ENCODE measurements at regions not wholly inside any gene's neighbourhood (a gene's known extent, or its start where the extent isn't known, plus 50 kb on each side); places are given as distances from the start of the nearest gene placed in this dataset.
"Not testable (repeated sequence)": the region's sequence is repeated elsewhere in the genome, so short reads cannot be mapped to it uniquely, and the experiment has no call there.

- H3K9me3 Mint-ChIP-seq (ENCODE audit: low read depth): peaks cover 5% of the 10 kb centered on the region
- H3K27me3 Mint-ChIP-seq: no peaks in the 10 kb centered on the region
- intact Hi-C loops (cut with DNase I, micrococcal nuclease): no loop called here
- H3K36me3 Mint-ChIP-seq (ENCODE audit: low read depth): no peaks in the 10 kb centered on the region
- CTCF ChIA-PET: no interaction called here
- H3K27ac Mint-ChIP-seq: no peak overlapping the region
- POLR2A ChIA-PET: no interaction called here
- no peak overlapping the region for H3K4me3 Mint-ChIP-seq
- DNase-seq (no peak), ATAC-seq (no peak)
- H3K4me1 Mint-ChIP-seq: peaks cover 4% of the 10 kb centered on the region
These were observed 67.9 kb upstream of the ANKRD55 start for GRCh38 chr5:56301069-56301468.

GRCh38 chr5:56299212-56299611, 66.1 kb upstream of the ANKRD55 start:
- Mint-ChIP-seq H3K27ac (no peak overlapping the region), H3K9me3 (ENCODE audit: low read depth) (no peaks in the 10 kb centered on the region), H3K4me3 (no peak overlapping the region), H3K36me3 (ENCODE audit: low read depth) (no peaks in the 10 kb centered on the region), H3K27me3 (no peaks in the 10 kb centered on the region), H3K4me1 (peaks cover 4% of the 10 kb centered on the region)
- ChIA-PET CTCF (no interaction called here), POLR2A (interaction anchor here (0.7 kb wide), 1 partner anchor 25 kb away, joined by 5 read pairs; no protein-coding TSS in a partner anchor)
- DNase-seq (no peak), ATAC-seq (no peak)
- intact Hi-C loops (cut with DNase I, micrococcal nuclease): no loop called here

DNA sequence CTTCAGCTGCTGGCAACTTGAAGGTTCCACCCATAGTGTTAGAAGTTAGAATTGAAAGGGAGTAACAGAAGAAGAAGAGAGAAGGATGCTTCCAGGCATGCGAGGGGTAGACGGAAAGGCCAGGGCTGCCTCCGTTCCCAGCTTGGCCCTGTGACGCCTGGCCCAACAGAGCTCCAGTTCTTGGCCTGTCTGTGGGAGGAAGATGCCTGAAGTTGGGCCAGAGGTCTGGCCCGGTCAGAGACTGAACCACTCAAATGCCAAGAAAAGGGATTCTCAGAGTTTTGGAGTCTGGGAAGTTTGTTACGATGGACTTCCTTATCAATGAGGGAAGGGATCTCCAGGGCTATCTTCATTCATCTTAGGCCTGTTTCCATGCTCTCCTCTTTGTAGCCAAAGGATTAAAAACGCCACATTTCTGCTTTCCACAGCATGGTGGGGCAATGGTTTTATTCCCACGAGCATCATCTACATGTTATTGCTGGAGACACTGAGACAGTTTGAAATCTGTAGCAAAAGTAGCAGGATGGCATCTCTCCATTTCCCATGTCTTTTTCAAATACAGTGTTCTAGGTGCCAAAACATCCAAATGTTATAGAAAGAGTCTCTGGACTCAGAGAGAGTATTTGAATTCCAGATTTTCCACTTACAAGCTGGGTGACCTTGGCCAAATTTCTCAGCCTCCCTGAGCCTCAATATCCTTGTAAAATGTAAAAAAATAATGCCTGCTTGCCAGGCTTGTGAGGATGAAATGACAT, 65.4 kb upstream of the ANKRD55 start:
- H3K4me1 Mint-ChIP-seq: peaks cover 4% of the 10 kb centered on the region
- CTCF ChIA-PET: no interaction called here
- ATAC-seq (no peak), DNase-seq (no peak)
- POLR2A ChIA-PET: no interaction called here
- H3K36me3 Mint-ChIP-seq (ENCODE audit: low read depth): no peaks in the 10 kb centered on the region
- no peak overlapping the region for H3K4me3 Mint-ChIP-seq
- H3K9me3 Mint-ChIP-seq (ENCODE audit: low read depth): peaks cover 3% of the 10 kb centered on the region
- H3K27me3 Mint-ChIP-seq: no peaks in the 10 kb centered on the region
- intact Hi-C loops (cut with DNase I, micrococcal nuclease): no loop called here
- no peak overlapping the region for H3K27ac Mint-ChIP-seq

DNA sequence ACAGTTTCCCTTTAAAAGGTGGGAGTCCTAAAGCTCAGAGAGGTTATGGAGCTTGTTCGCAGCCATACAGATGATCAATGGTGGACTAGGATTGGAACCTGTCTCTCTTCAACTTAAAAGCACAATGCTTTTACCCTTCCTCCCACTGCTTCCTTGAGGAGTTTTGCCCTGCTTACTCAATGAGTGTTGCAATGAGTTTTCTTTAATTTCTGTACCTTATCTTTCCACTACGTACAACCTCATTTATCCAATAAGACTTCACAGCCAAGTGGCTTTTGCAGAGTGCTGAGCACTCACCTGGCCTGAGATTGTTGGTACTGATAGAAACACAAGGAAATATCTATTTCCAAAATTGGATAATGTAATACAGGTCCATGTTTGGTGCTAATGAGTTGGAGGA, 64.7 kb upstream of the ANKRD55 start:
- CTCF ChIA-PET: no interaction called here

DNA sequence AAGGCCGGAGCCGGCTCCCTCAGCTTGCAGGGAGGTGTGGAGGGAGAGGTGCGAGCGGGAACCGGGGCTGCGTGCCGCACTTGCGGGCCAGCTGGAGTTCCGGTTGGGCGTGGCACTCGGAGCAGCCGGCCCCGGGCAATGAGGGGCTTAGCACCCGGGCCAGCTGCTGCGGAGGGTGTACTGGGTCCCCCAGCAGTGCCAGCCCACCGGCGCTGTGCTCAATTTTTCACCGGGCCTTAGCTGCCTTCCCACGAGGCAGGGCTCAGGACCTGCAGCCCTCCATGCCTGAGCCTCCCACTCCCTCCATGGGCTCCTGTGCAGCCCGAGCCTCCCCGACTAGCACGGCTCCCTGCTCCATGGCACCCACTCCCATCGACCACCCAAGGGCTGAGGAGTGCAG, 62.2 kb upstream of the ANKRD55 start:
- H3K27ac Mint-ChIP-seq; H3K27me3 Mint-ChIP-seq; intact Hi-C loops (cut with DNase I, micrococcal nuclease); ATAC-seq; H3K36me3 Mint-ChIP-seq (ENCODE audit: low read depth); H3K4me3 Mint-ChIP-seq; H3K9me3 Mint-ChIP-seq (ENCODE audit: low read depth); DNase-seq; POLR2A ChIA-PET: not testable (repeated sequence)
- CTCF ChIA-PET: interaction anchor here (1.3 to 1.4 kb wide), 3 partner anchors 9 to 32 kb away, joined by 3 to 4 read pairs (median 3); no protein-coding TSS in a partner anchor
- H3K4me1 Mint-ChIP-seq: peaks cover 12% of the 10 kb centered on the region

More for the DNA sequence above, 64.7 kb upstream of the ANKRD55 start:
- no peaks in the 10 kb centered on the region for H3K36me3 Mint-ChIP-seq (ENCODE audit: low read depth)
- POLR2A ChIA-PET: no interaction called here
- H3K4me3 Mint-ChIP-seq: no peak overlapping the region
- no peak for ATAC-seq
- H3K9me3 Mint-ChIP-seq (ENCODE audit: low read depth): peaks cover 4% of the 10 kb centered on the region
- peaks cover 4% of the 10 kb centered on the region for H3K4me1 Mint-ChIP-seq
- intact Hi-C loops (cut with DNase I, micrococcal nuclease): no loop called here
- H3K27me3 Mint-ChIP-seq: no peaks in the 10 kb centered on the region
- H3K27ac Mint-ChIP-seq: no peak overlapping the region
- no peak for DNase-seq

- ChIA-PET CTCF (interaction anchor here (0.6 to 1.4 kb wide), 2 partner anchors 31 to 118 kb away, joined by 3 to 4 read pairs; no protein-coding TSS in a partner anchor), POLR2A (no interaction called here)
- Mint-ChIP-seq H3K4me3 (no peak overlapping the region), H3K4me1 (peaks cover 14% of the 10 kb centered on the region), H3K36me3 (ENCODE audit: low read depth) (no peaks in the 10 kb centered on the region), H3K27ac (no peak overlapping the region), H3K9me3 (ENCODE audit: low read depth) (peaks cover 4% of the 10 kb centered on the region), H3K27me3 (no peaks in the 10 kb centered on the region)
- intact Hi-C loops (cut with DNase I, micrococcal nuclease): loop anchor here in 1 of 2 experiments (5.0 kb wide), 1 partner anchor 93 kb away; no protein-coding TSS in a partner anchor
- ATAC-seq (no peak), DNase-seq (no peak)
These were observed 61.2 kb upstream of the ANKRD55 start for GRCh38 chr5:56294354-56294753.

DNA sequence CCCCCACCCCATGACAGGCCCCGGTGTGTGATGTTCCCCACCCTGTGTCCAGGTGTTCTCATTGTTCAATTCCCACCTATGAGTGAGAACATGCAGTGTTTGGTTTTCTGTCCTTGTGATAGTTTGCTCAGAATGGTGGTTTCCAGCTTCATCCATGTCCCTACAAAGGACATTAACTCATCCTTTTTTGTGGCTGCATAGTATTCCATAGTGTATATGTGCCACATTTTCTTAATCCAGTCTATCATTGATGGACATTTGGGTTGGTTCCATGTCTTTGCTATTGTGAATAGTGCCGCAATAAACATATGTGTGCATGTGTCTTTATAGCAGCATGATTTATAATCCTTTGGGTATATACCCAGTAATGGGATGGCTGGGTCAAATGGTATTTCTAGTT, 59.7 kb upstream of the ANKRD55 start:
- DNase-seq; H3K27ac Mint-ChIP-seq; H3K36me3 Mint-ChIP-seq (ENCODE audit: low read depth); POLR2A ChIA-PET; ATAC-seq; H3K9me3 Mint-ChIP-seq (ENCODE audit: low read depth); H3K4me3 Mint-ChIP-seq; H3K27me3 Mint-ChIP-seq: not testable (repeated sequence)
- intact Hi-C loops (cut with DNase I, micrococcal nuclease): loop anchor here in 1 of 2 experiments (5.0 kb wide), 1 partner anchor 94 kb away; no protein-coding TSS in a partner anchor
- CTCF ChIA-PET: interaction anchor here (1.1 kb wide), 1 partner anchor 9 kb away, joined by 3 read pairs; no protein-coding TSS in a partner anchor
- H3K4me1 Mint-ChIP-seq: peaks cover 12% of the 10 kb centered on the region

DNA sequence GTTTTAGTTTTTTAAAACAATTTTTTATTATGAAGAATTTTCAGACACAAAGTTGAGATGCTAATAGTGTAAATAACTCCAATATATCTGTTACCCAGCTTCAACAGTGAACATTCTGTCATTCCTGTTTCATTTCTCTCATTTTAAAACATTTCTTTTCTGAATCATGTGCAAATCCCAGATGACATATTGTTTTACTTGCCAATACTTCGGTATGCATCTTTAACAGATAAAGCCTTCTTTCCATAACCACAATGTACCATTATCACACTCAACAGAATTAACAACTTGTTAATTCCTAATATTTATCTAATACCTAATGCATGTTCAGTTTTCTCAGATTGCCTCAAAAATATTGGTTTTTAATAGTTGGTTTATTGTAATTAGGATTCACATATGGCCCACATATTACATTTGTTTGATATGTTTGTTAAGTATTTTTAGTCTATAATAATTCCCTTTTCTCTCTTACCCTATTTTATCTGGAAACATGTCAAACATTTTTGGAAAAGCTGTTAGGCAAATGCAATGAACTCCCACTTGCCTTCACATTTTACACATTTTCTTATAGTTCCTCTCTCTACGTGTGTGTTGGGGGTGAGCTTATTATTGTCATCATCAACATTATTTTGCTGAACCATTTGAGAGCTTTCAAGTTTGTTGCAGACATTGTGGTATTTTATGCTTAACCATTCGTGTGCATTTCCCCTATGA, 58.7 kb upstream of the ANKRD55 start:
- intact Hi-C loops (cut with DNase I, micrococcal nuclease): loop anchor here in 1 of 2 experiments (5.0 kb wide), 1 partner anchor 95 kb away; no protein-coding TSS in a partner anchor
- H3K36me3 Mint-ChIP-seq (ENCODE audit: low read depth): no peaks in the 10 kb centered on the region
- H3K4me1 Mint-ChIP-seq: peaks cover 9% of the 10 kb centered on the region
- no peak overlapping the region for H3K4me3 Mint-ChIP-seq
- ChIA-PET CTCF (interaction anchor here (0.8 to 1.1 kb wide), 2 partner anchors 8 to 547 kb away, joined by 3 read pairs; no protein-coding TSS in a partner anchor), POLR2A (no interaction called here)
- no peaks in the 10 kb centered on the region for H3K27me3 Mint-ChIP-seq
- H3K9me3 Mint-ChIP-seq (ENCODE audit: low read depth): peaks cover 4% of the 10 kb centered on the region
- no peak for DNase-seq
- H3K27ac Mint-ChIP-seq: no peak overlapping the region
- no peak for ATAC-seq

DNA sequence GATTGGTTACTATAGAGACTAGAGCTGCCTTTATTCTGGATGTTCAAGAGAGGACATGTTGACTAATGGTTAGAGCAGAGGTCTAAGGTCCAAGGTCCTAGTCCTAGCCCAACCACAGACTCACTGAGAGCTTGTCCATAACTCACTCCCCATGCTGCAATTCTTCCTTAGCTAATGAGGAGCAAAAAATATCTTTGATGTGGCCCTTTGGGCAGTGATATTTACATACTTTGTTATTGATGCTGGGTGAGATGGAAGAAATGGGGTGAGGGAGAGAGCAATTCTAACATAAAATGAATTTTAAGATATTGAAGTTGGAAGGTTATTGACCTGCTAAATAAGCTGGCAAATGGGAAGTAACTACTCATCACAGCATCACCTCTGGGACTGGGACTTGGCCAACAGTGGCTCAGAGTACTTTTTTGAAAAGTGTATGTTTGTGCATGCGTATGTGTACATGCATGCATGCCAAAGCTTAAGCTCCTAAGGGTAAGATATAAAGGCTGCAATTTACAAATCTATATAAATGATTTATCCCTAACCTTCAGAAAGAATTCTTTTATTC, 58.0 kb upstream of the ANKRD55 start:
- intact Hi-C loops (cut with DNase I, micrococcal nuclease): loop anchor here in 1 of 2 experiments (5.0 kb wide), 1 partner anchor 96 kb away; no protein-coding TSS in a partner anchor

DNA sequence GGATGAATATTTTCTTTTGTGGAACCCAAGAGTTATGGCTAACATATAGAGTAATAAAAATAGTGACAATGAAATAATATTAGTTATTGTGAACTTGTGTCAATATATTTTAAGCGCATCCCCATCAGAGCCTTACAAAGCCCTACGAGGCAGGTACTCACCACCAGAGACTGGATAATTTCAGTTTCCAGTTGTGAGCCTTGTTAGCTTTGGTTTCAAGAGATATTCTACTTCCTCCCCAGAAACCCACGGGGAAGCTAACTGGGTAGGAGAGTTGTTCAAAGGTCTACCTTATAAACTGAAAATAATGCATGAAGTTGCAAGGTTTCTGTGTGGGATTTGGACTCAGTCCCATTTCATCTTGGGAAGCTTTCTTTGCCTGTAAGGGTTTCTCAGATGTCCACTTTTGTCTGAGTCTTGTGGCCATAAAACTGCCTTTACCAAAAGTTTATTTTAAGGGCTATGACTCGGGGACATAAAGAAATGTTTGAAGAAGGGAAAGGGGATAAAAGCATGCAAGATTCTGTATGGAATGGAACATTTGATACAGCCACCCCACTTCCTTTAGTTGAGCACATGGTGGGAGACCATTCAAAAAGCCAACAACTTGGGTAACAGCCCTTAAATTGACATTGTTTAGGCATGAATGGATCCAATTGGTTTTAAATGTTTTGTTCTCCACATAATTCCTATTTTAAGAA, 57.4 kb upstream of the ANKRD55 start:
- Mint-ChIP-seq H3K4me1 (peaks cover 9% of the 10 kb centered on the region), H3K36me3 (ENCODE audit: low read depth) (no peaks in the 10 kb centered on the region), H3K27ac (no peak overlapping the region), H3K9me3 (ENCODE audit: low read depth) (peaks cover 4% of the 10 kb centered on the region), H3K27me3 (no peaks in the 10 kb centered on the region), H3K4me3 (no peak overlapping the region)
- ChIA-PET POLR2A (interaction anchor here (0.7 kb wide), 1 partner anchor 13 kb away, joined by 4 read pairs; no protein-coding TSS in a partner anchor), CTCF (interaction anchor here (0.7 to 1.6 kb wide), 2 partner anchors 20 to 553 kb away, joined by 3 to 4 read pairs; no protein-coding TSS in a partner anchor)
- no peak for DNase-seq
- intact Hi-C loops (cut with DNase I, micrococcal nuclease): loop anchor here in 1 of 2 experiments (5.0 kb wide), 1 partner anchor 97 kb away; no protein-coding TSS in a partner anchor
- ATAC-seq: no peak

More for the DNA sequence above, 58.0 kb upstream of the ANKRD55 start:
- Mint-ChIP-seq H3K36me3 (ENCODE audit: low read depth) (no peaks in the 10 kb centered on the region), H3K27ac (no peak overlapping the region), H3K27me3 (no peaks in the 10 kb centered on the region), H3K4me1 (peaks cover 9% of the 10 kb centered on the region), H3K4me3 (no peak overlapping the region), H3K9me3 (ENCODE audit: low read depth) (peaks cover 4% of the 10 kb centered on the region)
- ChIA-PET CTCF (interaction anchor here (0.7 to 1.6 kb wide), 2 partner anchors 21 to 552 kb away, joined by 3 to 4 read pairs; no protein-coding TSS in a partner anchor), POLR2A (no interaction called here)
- no peak for DNase-seq
- no peak for ATAC-seq

DNA sequence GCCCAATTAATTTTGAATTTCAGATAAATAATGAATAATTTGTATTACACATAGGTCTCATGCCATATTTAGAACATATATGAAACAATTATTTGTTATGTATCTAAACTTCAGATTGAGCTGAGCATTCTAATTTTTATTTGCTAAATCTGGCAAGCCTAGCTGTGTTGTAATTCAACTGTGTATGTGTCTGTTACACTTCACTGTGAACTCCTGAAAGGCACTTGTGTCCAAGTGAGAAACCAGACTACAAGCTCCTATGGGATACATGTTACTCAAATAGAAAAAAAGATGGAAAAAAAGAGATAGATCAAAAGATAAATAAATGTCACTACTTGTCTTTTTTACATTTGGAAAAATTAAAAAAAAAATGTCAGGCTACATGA, 56.5 kb upstream of the ANKRD55 start:
- ATAC-seq (no peak), DNase-seq (no peak)
- Mint-ChIP-seq H3K4me1 (peaks cover 9% of the 10 kb centered on the region), H3K4me3 (no peak overlapping the region), H3K27me3 (no peaks in the 10 kb centered on the region), H3K27ac (no peak overlapping the region), H3K36me3 (ENCODE audit: low read depth) (no peaks in the 10 kb centered on the region), H3K9me3 (ENCODE audit: low read depth) (peaks cover 4% of the 10 kb centered on the region)
- intact Hi-C loops (cut with DNase I, micrococcal nuclease): no loop called here
- ChIA-PET CTCF (interaction anchor here (0.6 to 1.6 kb wide), 3 partner anchors 17 to 577 kb away, joined by 3 to 4 read pairs (median 4); no protein-coding TSS in a partner anchor), POLR2A (interaction anchor here (0.7 kb wide), 1 partner anchor 14 kb away, joined by 4 read pairs; no protein-coding TSS in a partner anchor)

Measured in activated CD4-positive, alpha-beta T cell treated with anti-CD3 and anti-CD28 coated beads for 36 hours (primary cell).